ENCODE measurements at regions not wholly inside any gene's neighbourhood (a gene's known extent, or its start where the extent isn't known, plus 50 kb on each side); places are given as distances from the start of the nearest gene placed in this dataset.
A peak's percentile ranks its signal among the peaks of the same experiment; 100 is the strongest.

DNA sequence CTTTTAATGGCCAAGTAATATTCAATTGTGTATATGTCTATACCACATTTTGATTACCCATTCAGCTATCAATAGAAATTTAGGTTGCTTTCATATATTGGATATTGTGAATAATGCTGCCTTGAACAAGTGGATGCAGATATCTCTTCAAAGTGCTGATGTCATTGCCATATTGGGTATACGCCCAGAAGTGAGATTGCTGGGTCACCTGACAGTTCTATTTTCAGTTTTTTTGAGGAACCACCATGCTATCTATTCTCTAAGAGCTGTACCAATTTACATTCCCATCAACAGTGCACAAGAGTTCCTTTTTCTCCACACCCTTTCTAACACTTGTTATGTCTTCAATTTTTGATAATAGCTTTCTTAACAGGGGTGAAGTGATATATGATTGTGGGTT is 306.9 kb downstream of the ZNF516 start:
- H3K4me1 ChIP-seq: no peaks in the 10 kb centered on the region
- DNase-seq (no peak), ATAC-seq (no peak)
- TF ChIP-seq, protein P1, sequence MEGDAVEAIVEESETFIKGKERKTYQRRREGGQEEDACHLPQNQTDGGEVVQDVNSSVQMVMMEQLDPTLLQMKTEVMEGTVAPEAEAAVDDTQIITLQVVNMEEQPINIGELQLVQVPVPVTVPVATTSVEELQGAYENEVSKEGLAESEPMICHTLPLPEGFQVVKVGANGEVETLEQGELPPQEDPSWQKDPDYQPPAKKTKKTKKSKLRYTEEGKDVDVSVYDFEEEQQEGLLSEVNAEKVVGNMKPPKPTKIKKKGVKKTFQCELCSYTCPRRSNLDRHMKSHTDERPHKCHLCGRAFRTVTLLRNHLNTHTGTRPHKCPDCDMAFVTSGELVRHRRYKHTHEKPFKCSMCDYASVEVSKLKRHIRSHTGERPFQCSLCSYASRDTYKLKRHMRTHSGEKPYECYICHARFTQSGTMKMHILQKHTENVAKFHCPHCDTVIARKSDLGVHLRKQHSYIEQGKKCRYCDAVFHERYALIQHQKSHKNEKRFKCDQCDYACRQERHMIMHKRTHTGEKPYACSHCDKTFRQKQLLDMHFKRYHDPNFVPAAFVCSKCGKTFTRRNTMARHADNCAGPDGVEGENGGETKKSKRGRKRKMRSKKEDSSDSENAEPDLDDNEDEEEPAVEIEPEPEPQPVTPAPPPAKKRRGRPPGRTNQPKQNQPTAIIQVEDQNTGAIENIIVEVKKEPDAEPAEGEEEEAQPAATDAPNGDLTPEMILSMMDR (IDR thresholded peaks at IDR 0.05): no peak
- H3K36me3 ChIP-seq: no peaks in the 10 kb centered on the region
- H3K27me3 ChIP-seq: no peaks in the 10 kb centered on the region
- intact Hi-C loops (cut with DNase I): no loop called here
- H3K9me3 ChIP-seq: peaks cover 0 to 2% of the 10 kb centered on the region in 2 donors
- H3K27ac ChIP-seq: no peak overlapping the region
- no peak overlapping the region for H3K4me3 ChIP-seq

DNA sequence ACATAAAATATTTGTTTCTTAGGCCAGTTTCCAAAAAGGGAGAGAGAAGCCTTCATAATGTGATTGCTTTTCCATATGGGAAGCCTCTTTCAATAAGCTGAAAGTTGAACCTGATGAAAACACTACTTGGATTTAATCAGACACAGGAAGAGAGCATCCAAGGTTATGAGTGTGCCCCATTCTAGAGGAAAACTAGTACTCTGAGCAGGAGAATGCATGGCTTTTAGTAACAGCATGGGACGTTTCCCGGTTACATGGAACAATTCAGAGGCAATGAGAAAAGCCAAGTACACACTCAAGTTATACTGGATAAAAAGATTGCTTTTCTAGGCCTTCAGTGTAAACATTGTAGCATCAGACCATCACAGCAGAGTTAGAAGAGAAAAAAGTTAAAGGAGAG is 315.8 kb downstream of the ZNF516 start:
- Histone ChIP-seq H3K4me1 (no peaks in the 10 kb centered on the region), H3K27me3 (no peaks in the 10 kb centered on the region), H3K9me3 (no peaks in the 10 kb centered on the region), H3K27ac (no peak overlapping the region), H3K36me3 (no peaks in the 10 kb centered on the region), H3K4me3 (no peak overlapping the region)
- ATAC-seq: no peak
- intact Hi-C loops (cut with DNase I): no loop called here
- DNase-seq: no peak
- TF ChIP-seq, protein P1 (IDR thresholded peaks at IDR 0.05): no peak

DNA sequence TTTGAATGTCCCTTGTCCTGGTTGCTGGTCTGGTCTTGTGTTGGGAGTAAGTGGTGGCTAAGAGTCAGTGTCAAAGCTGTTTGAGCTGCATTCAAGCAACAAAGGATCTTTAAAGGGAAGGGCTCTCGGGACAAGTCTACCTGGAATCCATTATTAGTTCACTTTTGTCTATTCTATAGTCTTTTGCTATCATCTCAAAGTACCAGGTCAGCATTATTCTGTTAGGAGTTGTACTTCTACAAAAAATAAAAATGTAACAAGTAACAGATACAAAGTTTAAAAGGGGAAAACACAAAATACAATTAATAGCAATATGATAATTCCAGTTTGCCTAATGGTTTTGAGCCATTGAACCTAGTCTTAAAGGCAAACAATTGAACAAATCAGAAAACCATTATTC is 317.9 kb downstream of the ZNF516 start:
- H3K27me3 ChIP-seq: no peaks in the 10 kb centered on the region
- H3K4me1 ChIP-seq: no peaks in the 10 kb centered on the region
- no peak for DNase-seq
- intact Hi-C loops (cut with DNase I): no loop called here
- no peaks in the 10 kb centered on the region for H3K9me3 ChIP-seq
- H3K27ac ChIP-seq: no peak overlapping the region
- TF ChIP-seq, protein P1 (IDR thresholded peaks at IDR 0.05): no peak
- no peak for ATAC-seq
- no peak overlapping the region for H3K4me3 ChIP-seq
- H3K36me3 ChIP-seq: no peaks in the 10 kb centered on the region

DNA sequence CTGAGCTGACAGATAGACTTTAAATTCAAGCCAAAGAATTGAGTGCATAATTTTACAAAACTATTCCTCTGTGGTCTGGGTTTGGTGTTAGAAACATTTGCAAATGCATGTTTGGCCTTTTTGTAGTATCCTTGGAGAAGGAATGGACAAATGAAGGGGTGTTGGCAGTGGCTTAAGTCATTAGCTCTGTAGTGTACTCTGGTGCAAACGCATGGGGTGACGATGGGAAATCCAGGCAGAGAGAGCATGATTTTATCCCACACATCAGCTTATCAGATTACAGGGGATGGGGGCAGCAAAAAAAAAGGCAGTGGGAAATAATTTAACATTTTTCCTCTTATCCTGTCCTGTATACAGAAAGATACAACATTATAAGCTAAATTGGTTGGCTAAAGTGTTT is 320.6 kb downstream of the ZNF516 start:
- intact Hi-C loops (cut with DNase I): no loop called here
- H3K4me1 ChIP-seq: no peaks in the 10 kb centered on the region
- ATAC-seq: peak; percentile 54

DNA sequence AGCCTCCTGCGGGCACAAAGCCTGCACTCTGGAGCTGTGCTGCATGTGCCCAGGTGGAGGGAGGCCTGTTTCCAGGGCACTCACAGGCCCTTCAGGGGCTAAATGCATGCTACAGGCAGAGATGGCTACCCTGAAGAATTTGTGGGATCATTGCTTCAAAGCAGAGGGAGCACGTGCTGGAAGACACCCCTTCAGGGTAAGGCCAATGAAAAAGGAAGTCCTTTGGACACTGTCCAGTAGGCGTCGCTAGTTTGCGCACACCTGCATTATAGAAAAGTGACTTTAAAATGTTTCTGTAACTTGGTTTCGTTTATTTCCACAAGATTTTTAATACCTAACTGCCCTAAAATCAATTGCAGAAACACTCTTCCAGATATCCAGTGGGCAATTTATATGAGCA is 325.3 kb downstream of the ZNF516 start:
- TF ChIP-seq, protein P1 (IDR thresholded peaks at IDR 0.05): no peak
- H3K27ac ChIP-seq: no peak overlapping the region
- no peak overlapping the region for H3K4me3 ChIP-seq
- H3K9me3 ChIP-seq: no peaks in the 10 kb centered on the region
- no peaks in the 10 kb centered on the region for H3K27me3 ChIP-seq
- no peaks in the 10 kb centered on the region for H3K36me3 ChIP-seq
- ATAC-seq (no peak), DNase-seq (no peak)
- intact Hi-C loops (cut with DNase I): no loop called here
- no peaks in the 10 kb centered on the region for H3K4me1 ChIP-seq

More for the DNA sequence above, 320.6 kb downstream of the ZNF516 start:
- H3K9me3 ChIP-seq: no peaks in the 10 kb centered on the region
- H3K4me3 ChIP-seq: no peak overlapping the region
- no peaks in the 10 kb centered on the region for H3K27me3 ChIP-seq
- peak in 2 of 4 donors; percentile 53 to 66 for DNase-seq
- TF ChIP-seq, protein P1 (IDR thresholded peaks at IDR 0.05): no peak
- no peak overlapping the region for H3K27ac ChIP-seq
- no peaks in the 10 kb centered on the region for H3K36me3 ChIP-seq
